Inferior parietal cortex (tissue), 1 donor: ENCODE measurements at regions not wholly inside any gene's neighbourhood (a gene's known extent, or its start where the extent isn't known, plus 50 kb on each side); places are given as distances from the start of the nearest gene placed in this dataset.

ENCODE experiments used
- DNase-seq: peaks from one replicate; pipeline ENCODE4 v3.0.0-alpha.2; 2016; ENCODE audit errors: extremely low spot score

- DNase-seq: no peak
Measured at GRCh38 chr9:19597176-19597575, 188.4 kb downstream of the ACER2 start.

- no peak for DNase-seq
Measured at GRCh38 chr9:19595003-19595402, 186.2 kb downstream of the ACER2 start.

DNA sequence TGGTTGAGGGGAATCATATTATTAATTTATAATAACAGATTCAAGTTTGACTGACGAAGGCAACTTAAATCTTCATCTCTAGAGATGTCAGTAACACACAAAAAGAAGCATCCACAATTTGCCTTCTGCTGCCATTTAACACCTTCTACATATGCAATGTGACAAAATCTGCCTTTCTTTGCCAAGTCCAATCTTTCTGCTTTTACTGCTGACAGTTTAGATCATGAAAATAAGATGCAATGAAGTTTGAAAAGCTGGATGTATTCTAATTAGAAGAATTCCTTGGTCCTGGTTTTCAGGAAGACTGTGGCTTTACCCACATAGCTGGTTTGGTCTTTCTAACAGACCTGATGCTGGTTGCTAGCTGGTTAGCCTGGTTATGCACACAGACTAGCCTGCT, 178.9 kb downstream of the ACER2 start:
- peak; percentile 53 for DNase-seq

DNA sequence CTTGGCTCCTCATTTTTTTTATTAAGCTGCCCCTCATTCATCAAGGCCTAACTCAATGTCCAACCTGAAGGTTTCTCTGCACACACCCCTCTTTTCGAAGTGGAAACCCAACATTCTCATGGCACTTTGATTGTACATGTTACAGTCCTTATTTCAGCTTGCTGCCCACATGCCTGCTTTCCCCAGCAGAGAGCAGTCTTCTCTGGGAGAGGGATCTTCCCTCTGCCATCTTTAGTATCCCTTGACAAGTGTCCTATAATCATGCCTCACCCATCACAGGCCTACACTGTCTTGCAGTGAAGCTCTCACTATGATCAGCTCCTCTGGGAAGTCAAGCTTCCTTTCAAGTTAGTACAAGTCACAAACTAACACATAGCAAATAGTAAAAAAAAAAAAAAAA, 175.1 kb downstream of the ACER2 start:
- DNase-seq: no peak

DNA sequence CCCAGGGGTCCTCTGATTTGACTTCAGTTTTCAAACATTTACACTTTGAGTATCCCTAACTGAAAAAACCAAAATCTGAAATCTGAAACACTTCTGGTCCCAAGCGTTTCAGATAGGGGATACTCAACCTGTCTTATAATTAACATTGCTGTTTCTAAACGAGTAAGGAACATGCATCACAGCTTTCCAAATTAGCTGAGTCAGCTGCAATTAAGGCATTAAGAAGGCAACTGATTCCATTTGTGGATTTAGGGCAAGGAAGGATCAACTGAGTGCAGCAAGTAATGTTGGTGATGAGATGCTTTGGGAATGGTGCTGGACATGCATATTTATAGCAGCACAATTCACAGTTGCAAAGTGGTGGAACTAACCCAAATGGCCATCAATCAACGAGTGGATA, 168.6 kb downstream of the ACER2 start:
- DNase-seq: no peak

- no peak for DNase-seq
Measured at GRCh38 chr9:19568946-19569345, 160.1 kb downstream of the ACER2 start.

- no peak for DNase-seq
Measured at GRCh38 chr9:19564396-19565061, 155.7 kb downstream of the ACER2 start.

GRCh38 chr9:19555214-19555613, 146.4 kb downstream of the ACER2 start:
- DNase-seq: no peak

DNA sequence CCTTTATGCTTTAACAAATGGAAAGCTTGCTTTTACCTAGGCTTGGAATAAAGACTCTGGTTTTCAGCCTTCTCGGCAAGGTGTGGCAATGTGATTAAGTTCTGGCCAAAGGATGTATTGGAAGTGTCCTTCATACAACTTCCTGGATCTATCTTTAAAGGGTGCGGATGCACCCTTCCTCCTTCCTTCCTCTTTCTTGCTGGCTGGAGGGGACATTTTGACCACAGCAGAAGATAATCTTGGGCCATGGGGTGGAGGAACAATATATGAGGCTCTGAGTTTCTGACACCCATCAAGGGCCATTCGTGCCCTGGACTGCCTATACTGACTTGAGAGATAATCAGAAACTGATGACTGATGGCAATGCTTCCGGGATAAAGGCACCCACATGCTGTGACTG, 145.7 kb downstream of the ACER2 start:
- DNase-seq: no peak

- no peak for DNase-seq
Measured at GRCh38 chr9:19553441-19553840, 144.6 kb downstream of the ACER2 start.

GRCh38 chr9:19552282-19553105, 143.7 kb downstream of the ACER2 start:
- DNase-seq: no peak

DNA sequence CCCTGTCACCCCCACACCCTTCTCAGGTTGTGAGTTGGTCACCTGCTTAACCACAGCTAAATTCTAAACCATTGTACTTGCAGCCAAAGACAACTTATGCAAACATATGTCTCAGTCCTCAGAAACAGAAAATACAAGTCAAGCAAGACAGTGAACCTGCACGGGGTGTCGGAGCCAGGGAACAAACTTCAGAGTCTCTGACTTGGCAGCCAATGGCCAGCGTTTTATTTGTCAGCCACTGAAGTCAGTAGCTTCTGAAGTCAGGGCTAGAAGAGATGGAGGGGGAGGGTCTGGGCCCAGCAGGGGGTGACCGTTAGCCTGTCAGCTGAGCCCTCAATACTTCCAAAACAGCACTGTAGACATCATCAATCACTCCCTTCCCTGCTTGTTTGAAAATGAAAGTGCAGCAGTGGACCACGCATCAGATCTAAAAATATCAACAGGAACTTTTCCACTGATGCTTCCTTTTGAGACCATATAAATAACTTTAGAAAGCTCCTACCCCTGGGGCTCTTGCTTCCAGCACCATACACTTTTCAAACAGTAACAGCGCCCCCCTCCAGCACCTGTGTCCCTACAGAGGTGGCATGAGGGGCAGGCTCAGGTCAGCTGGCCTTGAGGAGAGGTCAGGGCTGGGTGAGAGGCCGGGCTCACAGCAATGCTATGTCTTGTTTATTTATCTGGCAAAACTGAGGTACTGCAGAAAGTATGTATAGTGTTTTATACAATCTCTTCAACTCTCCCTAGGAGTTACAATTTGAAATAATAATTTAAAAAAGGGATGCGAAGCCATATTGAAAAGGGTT, 142.5 kb downstream of the ACER2 start:
- DNase-seq: no peak

DNA sequence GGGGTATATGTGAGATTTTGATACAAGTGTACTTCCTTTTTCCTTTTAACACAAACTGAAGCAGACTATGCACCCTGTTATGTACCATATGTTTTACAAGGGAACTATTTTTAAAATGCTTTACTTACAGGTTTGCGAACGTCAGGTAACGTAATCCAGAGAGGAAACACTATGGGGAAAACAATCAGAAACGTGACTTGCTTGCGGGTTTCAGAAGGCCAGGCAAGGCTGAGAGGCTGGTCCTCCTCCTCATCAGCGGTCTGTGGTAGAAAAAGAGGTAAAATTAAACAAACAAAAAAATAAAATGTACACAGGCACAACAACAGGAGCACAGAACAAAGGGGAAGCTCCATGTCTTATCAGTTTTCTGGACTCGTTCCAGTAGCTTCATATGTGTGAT, 141.2 kb downstream of the ACER2 start:
- DNase-seq: no peak

DNA sequence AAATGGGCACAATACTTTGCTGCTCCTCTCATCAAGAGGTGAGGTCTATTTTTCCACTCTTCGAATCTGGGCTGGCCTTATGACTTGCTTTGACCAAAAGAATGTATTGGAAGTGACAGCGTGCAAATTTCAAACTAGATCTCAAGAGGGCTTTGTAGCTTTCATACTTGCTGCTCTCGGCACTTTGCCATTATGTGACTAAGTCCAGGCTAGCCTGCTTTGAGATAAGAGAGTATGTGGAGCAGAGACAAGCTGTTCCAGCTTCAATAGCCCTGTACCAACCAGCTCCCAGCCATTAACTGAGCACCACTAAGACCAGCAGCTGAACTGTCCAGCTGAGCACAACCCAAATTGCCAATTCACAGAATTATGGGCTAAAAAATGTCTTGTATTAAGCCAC, 124.6 kb downstream of the ACER2 start:
- DNase-seq: no peak

- DNase-seq: no peak
Measured at GRCh38 chr9:19527663-19528062, 118.9 kb downstream of the ACER2 start.

DNA sequence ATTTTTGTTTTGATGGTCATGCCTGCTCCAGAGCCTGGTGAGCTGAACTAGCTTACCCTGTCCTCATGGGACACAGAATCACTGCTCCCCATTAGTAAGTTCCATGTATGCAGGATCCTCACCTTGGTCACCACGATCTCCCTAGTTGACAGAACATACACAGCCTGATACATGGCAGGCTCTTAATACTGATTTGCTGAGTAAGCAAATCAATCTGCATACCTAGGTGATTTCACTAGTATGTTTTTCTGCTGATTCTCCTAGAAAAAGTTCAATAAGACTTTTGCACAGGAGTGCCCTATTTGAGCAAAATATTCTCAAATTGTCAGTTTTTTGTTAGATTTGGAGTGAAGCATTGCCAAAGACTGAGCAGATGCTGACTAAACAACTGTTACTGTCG, 113.7 kb downstream of the ACER2 start:
- DNase-seq: no peak

GRCh38 chr9:19521205-19521604, 112.4 kb downstream of the ACER2 start:
- no peak for DNase-seq

GRCh38 chr9:19517202-19517942, 108.6 kb downstream of the ACER2 start:
- no peak for DNase-seq

DNA sequence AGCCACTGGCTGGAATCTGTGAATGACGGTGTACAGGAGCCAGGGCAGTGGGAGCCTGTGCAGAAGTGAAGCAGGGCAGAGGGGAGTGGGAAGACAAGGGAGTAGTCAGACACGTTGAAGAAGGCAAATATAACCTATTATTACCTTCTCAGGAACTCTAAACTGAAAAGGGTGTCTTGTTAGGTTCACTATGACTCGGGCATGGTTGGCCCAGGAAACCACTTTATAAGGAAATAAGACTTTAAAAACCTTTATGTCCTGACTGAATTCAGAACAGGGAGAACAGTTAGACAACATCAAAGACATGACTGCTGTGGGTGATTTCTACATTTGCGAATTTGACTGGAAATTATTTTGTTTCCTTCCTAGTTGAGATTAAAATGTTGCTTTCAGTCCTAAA, 107.5 kb downstream of the ACER2 start:
- DNase-seq: no peak

DNA sequence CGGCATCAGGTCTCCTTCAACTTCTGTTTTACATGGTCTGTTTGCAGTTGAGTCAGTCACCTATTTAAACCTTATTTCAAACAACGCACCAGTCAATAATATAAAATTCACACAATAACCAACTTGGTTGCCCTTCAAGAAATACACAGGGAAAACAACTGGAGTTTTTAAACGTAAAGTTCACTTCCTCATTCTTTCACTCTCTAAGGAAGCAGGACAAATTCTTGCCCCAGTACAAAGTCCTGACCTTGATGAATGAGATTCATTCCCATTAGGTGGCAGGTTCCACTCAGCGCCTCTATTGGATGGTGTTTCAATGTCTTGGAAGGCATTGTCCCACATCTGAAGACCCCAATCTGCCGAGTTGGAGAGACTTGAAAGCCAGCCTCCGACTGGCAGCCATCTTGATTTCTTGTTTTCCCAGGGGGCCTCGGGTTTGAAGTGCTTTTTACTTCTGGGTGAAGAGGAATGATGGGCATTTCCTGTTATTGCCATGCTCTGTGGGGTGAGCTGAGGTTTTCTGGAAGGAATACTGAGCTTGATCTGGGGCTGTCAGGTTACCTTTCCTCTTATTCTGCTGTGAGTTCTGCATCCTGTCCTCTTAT, 105.0 kb downstream of the ACER2 start:
- no peak for DNase-seq

- no peak for DNase-seq
Measured at GRCh38 chr9:19512103-19512832, 103.5 kb downstream of the ACER2 start.
